AG04450 (cell line): ENCODE measurements at regions not wholly inside any gene's neighbourhood (a gene's known extent, or its start where the extent isn't known, plus 50 kb on each side); places are given as distances from the start of the nearest gene placed in this dataset.

Source experiments
- CTCF ChIA-PET: fragments of 300-600, 350-600 bp; formaldehyde crosslinking; extraction: SDS; loops from one replicate; lab custom pipeline; 2022; ENCODE audit warnings: antibody characterized with exemption, inconsistent platforms; lab: Charles Lee
- POLR2A ChIA-PET: fragments of 350-600 bp; formaldehyde crosslinking; extraction: SDS; loops from one replicate; lab custom pipeline; 2021; ENCODE audit warnings: antibody characterized with exemption, inconsistent platforms; lab: Yijun Ruan, JAX
- DNase-seq: peaks from one replicate; pipeline ENCODE4 v3.0.0-alpha.2; 2011; ENCODE audit warnings: low read depth, low spot score
- H3K27ac ChIP-seq: one replicate; pipeline ENCODE4 v1.5.1; 2012; ENCODE audit warnings: low read depth, low read length, control low read depth
- H3K27me3 ChIP-seq: one replicate; pipeline ENCODE4 v1.6.0; 2012; ENCODE audit warnings: low read length; ENCODE audit not compliant: control insufficient read depth, insufficient read depth
- H3K4me3 ChIP-seq: 2 replicates; pipeline ENCODE4 v1.5.1; 2011; ENCODE audit warnings: mild to moderate bottlenecking, low read depth, low read length, control low read depth
- H3K9me3 ChIP-seq: 2 replicates; pipeline ENCODE4 v1.5.1; 2012; ENCODE audit warnings: low read length; ENCODE audit not compliant: control insufficient read depth, insufficient read depth
- CTCF ChIP-seq: IDR thresholded peaks from 2 replicates; pipeline ENCODE4 v1.5.1; 2011; ENCODE audit warnings: low read depth, low read length, control low read depth, inconsistent platforms

DNA sequence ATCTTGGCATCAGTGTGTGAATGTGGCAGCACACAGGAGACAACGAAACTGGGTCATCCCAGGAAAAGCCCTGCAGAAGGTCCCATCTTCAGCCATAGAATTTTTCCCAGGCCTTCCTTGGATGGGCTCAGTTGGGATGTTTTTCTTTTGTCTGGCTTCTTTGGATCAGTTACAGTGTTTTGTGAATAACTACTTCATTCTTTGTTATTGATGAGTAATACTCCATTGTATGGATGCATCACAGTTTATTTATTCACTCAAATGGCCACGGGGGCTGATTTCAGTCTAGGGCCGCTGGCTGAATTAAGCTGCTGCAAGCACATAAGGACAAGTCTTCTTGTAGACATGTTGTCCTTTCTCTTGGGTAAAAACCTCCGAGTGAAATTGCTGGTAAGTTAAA, 81.3 kb upstream of the CD93 start:
- DNase-seq: no peak
- H3K27ac ChIP-seq: no peak overlapping the region

DNA sequence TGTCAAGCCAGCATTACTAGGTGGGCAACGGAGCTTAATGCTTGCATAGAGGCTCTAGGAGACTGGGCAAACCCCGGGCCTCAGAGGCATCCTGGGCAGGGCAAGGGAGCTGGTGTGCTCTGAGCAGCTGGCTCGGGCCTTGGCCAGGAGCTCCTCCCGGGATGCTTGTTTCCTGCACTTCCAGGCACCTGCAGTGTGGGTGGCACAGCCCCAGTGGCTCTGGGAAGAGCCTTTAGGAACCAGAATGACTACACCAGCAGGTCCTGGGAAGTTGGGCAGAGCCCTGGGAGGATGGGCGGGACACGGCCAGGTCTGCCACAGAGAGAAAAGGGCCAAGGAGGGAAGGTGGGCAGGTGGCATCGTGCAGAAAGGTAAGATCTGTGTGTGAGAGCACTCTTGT, 80.4 kb upstream of the CD93 start:
- DNase-seq: no peak
- ChIA-PET POLR2A (no interaction called here), CTCF (no interaction called here)
- H3K9me3 ChIP-seq: no peaks in the 10 kb centered on the region
- H3K4me3 ChIP-seq: no peak overlapping the region
- H3K27ac ChIP-seq: no peak overlapping the region
- peaks cover 9% of the 10 kb centered on the region for H3K27me3 ChIP-seq
- TF ChIP-seq CTCF: no peak

More for the DNA sequence above, 81.3 kb upstream of the CD93 start:
- TF ChIP-seq CTCF: no peak
- H3K27me3 ChIP-seq: peaks cover 9% of the 10 kb centered on the region
- H3K4me3 ChIP-seq: no peak overlapping the region
- ChIA-PET POLR2A (no interaction called here), CTCF (no interaction called here)
- no peaks in the 10 kb centered on the region for H3K9me3 ChIP-seq

- no peak for DNase-seq
- H3K4me3 ChIP-seq: no peak overlapping the region
- POLR2A ChIA-PET: no interaction called here
- CTCF ChIA-PET: no interaction called here
- H3K9me3 ChIP-seq: no peaks in the 10 kb centered on the region
- H3K27me3 ChIP-seq: peaks cover 9% of the 10 kb centered on the region
- H3K27ac ChIP-seq: no peak overlapping the region
- TF ChIP-seq CTCF: no peak
These were observed 79.8 kb upstream of the CD93 start for GRCh38 chr20:23165964-23166363.

- H3K27ac ChIP-seq: no peak overlapping the region
- no peak for DNase-seq
- no peaks in the 10 kb centered on the region for H3K9me3 ChIP-seq
- no peak for TF ChIP-seq CTCF
- ChIA-PET POLR2A (no interaction called here), CTCF (interaction anchor here (0.9 kb wide), 1 partner anchor 13 kb away, joined by 3 read pairs; no protein-coding TSS in a partner anchor)
- peaks cover 6% of the 10 kb centered on the region for H3K27me3 ChIP-seq
- H3K4me3 ChIP-seq: no peak overlapping the region
These were observed 79.2 kb upstream of the CD93 start for GRCh38 chr20:23165307-23165750.

- TF ChIP-seq CTCF: no peak
- ChIA-PET POLR2A (interaction anchor here (0.7 kb wide), 1 partner anchor 206 kb away, joined by 3 read pairs; no protein-coding TSS in a partner anchor), CTCF (interaction anchor here (0.9 kb wide), 1 partner anchor 15 kb away, joined by 3 read pairs; no protein-coding TSS in a partner anchor)
- Histone ChIP-seq H3K9me3 (no peaks in the 10 kb centered on the region), H3K27ac (no peak overlapping the region), H3K27me3 (peaks cover 4% of the 10 kb centered on the region), H3K4me3 (no peak overlapping the region)
- DNase-seq: no peak
These were observed 78.1 kb upstream of the CD93 start for GRCh38 chr20:23164176-23164601.
